ENCODE measurements at regions not wholly inside any gene's neighbourhood (a gene's known extent, or its start where the extent isn't known, plus 50 kb on each side); places are given as distances from the start of the nearest gene placed in this dataset.
"Not testable (repeated sequence)": the region's sequence is repeated elsewhere in the genome, so short reads cannot be mapped to it uniquely, and the experiment has no call there.

DNA sequence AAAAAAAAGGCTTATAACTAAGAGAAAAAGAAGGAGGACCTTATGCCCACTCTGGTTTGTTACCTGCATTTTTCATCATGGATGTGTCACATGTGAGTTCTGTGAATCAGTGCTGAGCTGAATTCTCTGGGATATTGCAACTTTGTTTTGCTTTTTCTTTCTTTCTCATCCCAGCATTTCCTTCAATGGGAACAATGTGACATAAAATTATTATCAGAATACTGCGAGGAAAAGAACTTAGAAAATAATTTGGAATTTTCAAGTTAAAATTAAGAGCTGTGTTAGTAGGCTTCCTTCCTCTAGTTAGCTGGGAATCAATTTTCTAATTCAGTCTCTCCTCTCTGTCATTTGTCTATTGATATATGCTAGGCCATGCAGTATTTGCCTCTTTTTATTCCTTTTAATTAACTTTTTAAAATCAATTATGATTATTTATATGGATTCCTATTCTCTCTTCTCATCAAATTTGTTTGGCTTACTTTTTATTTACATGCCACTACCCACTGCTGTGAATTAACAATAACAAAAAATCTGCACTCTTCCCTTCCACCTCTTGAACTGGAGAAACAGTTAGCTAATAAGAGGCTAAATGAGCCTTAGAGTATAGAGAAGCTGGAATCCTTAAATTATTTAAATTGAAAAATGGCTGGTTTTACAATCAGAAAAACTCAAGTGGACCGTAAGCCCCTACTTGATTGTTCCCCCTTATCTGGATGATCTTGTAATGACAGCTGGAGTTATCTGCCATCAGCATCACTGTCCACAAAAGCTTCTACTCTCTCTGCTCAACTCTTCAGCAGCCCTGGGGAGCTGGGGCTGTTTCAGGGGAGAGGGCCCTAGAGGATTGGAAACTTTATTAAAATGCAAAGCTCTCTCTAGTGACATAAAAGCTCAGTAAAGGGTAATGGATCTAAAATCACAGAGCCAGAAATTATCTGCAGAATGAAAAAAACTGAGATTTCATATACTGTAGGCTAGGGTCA lies 95.3 kb upstream of the SOX2 start:
- H3K4me3 Mint-ChIP-seq: no peak overlapping the region
- H3K9me3 Mint-ChIP-seq: no peaks in the 10 kb centered on the region
- no peaks in the 10 kb centered on the region for H3K4me1 Mint-ChIP-seq
- peaks cover 1% of the 10 kb centered on the region for H3K27me3 Mint-ChIP-seq
- peak overlapping the region in 1 of 3 donors; percentile 32 for H3K27ac Mint-ChIP-seq
- peaks cover 2% of the 10 kb centered on the region for H3K36me3 Mint-ChIP-seq

DNA sequence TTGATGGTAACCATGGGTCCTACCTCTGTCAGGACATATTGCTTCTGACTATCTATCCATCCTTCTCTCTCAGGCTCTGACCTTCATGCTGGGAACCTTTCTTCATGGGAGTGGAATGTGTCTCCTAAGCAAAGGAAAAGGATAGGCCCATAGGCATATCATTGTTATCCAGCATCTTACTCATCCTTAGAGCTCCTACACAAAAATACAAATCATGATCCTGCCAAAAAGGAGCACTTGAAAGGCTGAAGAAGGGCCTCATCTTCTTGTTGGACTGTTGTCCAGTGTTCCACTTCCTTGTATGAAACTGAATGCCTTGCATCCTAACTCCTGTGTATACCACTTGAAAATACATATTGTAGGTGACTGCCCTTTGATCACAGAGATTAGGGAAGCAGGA lies 96.1 kb upstream of the SOX2 start:
- H3K4me3 Mint-ChIP-seq: no peak overlapping the region

DNA sequence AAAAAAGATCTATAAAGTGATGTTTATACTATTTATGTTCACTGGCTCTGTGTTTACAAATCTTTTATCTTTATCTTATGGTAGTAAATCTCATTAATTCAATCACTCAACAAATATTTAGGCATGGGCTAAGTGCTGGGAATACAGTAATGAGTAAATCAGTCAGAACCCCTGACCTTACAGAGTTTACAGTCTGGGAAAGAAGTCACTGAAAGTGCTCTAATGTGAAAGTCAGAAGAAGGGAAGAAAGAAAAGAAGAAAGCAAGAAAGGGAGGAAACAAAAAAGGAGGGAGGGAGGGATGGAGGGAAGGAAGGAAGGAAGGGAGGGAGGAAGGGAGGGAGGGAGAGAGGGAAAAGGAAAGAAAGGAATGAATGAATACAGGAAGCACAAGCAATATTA lies 96.8 kb upstream of the SOX2 start:
- H3K27ac Mint-ChIP-seq: peak overlapping the region in 1 of 3 donors; percentile 63
- H3K36me3 Mint-ChIP-seq: no peaks in the 10 kb centered on the region
- no peaks in the 10 kb centered on the region for H3K9me3 Mint-ChIP-seq
- H3K27me3 Mint-ChIP-seq: no peaks in the 10 kb centered on the region
- H3K4me3 Mint-ChIP-seq: no peak overlapping the region
- H3K4me1 Mint-ChIP-seq: no peaks in the 10 kb centered on the region

More for the DNA sequence above, 96.1 kb upstream of the SOX2 start:
- no peaks in the 10 kb centered on the region for H3K9me3 Mint-ChIP-seq
- H3K4me1 Mint-ChIP-seq: no peaks in the 10 kb centered on the region
- no peaks in the 10 kb centered on the region for H3K36me3 Mint-ChIP-seq
- no peaks in the 10 kb centered on the region for H3K27me3 Mint-ChIP-seq
- no peak overlapping the region for H3K27ac Mint-ChIP-seq

DNA sequence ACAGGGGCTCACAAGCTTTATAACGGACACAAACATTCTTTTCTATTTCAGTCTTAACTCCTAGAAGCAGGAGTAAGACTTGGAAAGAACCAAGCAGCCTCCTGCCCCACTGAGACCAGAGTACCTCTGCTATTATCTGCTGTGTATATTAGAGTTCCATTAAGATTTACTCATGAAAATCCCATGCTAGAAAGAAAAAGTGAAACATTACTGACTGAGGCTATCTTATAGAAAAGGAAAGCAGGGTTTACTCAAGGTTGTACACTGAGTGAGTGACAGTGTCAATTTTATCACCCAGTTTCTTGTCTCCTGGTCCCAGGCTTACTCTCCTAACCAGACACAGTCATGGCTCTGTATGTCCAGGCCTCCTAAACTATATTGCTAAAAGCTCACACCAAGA lies 97.9 kb upstream of the SOX2 start:
- H3K27ac Mint-ChIP-seq: no peak overlapping the region
- H3K4me1 Mint-ChIP-seq: no peaks in the 10 kb centered on the region
- H3K9me3 Mint-ChIP-seq: no peaks in the 10 kb centered on the region
- no peak overlapping the region for H3K4me3 Mint-ChIP-seq
- no peaks in the 10 kb centered on the region for H3K36me3 Mint-ChIP-seq
- no peaks in the 10 kb centered on the region for H3K27me3 Mint-ChIP-seq

DNA sequence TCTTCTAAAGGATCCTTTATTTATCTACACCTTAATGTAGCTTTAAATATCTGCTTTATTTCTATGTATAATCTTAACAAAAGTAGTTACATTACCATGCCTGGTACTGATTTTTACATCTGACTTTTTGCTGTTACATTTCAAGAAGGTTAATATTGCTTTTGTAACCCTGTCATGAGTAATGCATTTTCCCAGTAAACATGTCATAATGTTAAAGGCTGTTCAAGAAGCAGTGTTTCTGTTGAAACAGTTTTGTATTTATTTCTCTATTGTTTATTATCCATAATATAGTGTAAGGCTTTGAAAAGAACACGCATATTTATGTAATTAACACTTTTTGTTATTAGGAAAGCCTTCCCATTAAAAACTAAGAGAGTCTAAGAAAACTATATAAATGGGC lies 98.5 kb upstream of the SOX2 start:
- Mint-ChIP-seq H3K4me1 (no peaks in the 10 kb centered on the region), H3K9me3 (no peaks in the 10 kb centered on the region), H3K27me3 (no peaks in the 10 kb centered on the region), H3K36me3 (no peaks in the 10 kb centered on the region), H3K27ac (no peak overlapping the region), H3K4me3 (no peak overlapping the region)

DNA sequence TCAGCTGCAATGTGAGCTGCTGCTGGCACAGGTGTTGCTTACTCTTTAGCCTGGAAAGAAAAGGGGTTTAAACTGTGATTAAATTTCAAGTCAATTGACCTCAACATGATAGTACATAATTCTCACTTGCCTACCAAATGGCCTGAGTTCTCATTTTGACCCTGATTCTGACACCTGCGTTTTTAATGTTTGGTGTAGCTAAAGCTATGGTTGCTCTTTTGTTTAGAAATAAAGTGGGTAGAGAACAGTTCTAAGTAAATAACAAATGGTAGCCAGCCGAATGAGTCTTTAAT lies 100.8 kb upstream of the SOX2 start:
- H3K9me3 Mint-ChIP-seq: no peaks in the 10 kb centered on the region
- H3K36me3 Mint-ChIP-seq: no peaks in the 10 kb centered on the region
- H3K4me3 Mint-ChIP-seq: no peak overlapping the region
- H3K27me3 Mint-ChIP-seq: no peaks in the 10 kb centered on the region
- no peak overlapping the region for H3K27ac Mint-ChIP-seq
- no peaks in the 10 kb centered on the region for H3K4me1 Mint-ChIP-seq

DNA sequence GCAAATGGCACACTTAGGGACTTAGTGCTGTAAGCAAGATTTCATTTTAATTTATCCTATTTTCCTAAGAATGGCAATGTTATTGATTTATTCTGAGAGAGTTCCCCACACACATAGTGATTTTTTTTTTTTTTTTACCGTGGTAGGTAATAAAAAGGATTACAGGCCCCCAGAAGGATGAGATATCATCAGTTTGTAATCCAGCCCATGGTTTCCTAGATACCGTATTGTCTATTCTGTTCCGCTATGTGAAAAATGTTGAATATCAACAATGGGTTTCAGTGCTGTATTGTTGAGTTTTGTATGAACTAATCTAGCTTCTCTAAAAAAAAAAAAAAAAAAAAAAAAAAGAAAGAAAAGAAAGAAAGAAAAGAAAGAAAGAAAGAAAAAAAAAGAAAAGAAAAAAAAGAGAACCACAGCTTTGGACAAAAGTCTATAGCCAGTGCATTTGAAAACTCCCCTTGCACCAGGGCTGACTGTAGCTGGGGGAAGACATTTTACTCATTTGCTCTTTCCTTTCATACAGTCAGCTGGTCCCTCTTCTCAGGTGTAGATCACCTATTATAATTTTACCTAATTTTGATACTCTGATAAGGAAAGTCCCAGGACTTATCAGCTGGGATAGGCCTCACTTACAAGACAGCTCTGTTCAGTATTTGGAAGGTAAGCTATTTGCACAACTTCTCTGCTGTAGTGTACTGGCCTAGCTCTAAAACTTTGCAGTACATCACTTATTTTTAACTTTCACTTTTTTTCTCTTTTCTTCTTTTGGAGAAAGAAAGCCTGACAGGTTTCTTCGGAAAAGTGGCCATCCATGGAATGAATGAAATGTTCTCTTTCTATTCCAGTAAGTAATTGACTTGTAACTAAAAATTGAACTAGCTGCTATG lies 101.4 kb upstream of the SOX2 start:
- no peaks in the 10 kb centered on the region for H3K36me3 Mint-ChIP-seq
- no peaks in the 10 kb centered on the region for H3K4me1 Mint-ChIP-seq
- no peaks in the 10 kb centered on the region for H3K9me3 Mint-ChIP-seq
- H3K4me3 Mint-ChIP-seq: no peak overlapping the region
- no peaks in the 10 kb centered on the region for H3K27me3 Mint-ChIP-seq
- no peak overlapping the region for H3K27ac Mint-ChIP-seq

DNA sequence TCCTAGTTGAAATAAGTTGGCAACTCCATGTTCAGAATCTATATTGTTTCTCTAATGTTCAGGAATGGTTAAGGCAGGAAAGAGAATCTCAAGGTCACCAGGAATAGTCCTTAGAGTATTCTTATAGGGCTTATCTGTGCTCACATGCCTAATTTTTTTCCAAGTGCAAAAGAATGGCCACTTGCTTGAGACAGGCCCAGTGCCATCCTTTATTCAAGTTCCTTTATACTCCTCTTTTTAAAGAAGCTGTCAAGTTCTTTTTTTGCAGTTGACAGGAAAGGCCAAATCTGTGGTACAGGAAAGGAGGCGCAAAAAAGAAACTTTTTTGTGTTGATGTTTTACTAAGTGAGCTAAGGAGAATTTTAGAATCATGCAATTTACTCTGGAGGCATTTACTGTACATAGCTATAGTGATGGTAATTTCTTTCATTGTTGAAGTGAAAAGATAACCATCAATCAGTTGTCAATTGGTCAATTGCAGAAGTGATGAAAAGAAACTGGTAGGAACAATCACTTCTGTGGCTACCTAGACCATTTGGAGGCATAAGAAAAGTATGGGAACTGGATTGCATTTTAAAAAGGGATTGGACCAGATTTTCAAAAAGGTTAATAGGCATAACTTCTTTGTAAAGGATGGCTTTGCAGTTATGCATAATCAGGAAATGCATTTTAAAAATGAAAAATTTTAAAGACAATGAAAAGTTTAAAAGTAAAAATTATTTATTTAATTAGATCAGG lies 102.5 kb upstream of the SOX2 start:
- Mint-ChIP-seq H3K4me3 (no peak overlapping the region), H3K4me1 (no peaks in the 10 kb centered on the region), H3K9me3 (no peaks in the 10 kb centered on the region), H3K27me3 (no peaks in the 10 kb centered on the region), H3K36me3 (no peaks in the 10 kb centered on the region), H3K27ac (no peak overlapping the region)

DNA sequence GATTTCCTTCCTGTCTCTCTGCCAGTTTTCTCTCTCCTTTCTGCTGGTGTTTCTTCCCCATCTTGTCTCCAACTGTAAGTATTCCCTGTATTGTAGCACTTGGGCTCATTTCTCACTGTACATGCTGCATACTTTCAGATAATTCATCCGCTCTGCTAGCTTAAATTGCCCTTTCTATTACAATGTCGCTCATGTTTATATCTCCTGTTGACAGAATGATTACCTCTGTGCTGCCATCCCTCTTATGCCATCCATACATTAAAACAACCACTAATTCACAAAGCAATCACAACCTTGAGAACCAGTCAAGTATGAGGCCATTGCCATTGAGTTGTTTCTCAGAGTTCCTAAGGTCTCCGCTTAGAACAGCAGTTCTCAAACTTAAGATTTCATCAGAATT lies 107.5 kb upstream of the SOX2 start:
- H3K4me3 Mint-ChIP-seq: no peak overlapping the region
- H3K27me3 Mint-ChIP-seq: no peaks in the 10 kb centered on the region
- H3K27ac Mint-ChIP-seq: no peak overlapping the region

DNA sequence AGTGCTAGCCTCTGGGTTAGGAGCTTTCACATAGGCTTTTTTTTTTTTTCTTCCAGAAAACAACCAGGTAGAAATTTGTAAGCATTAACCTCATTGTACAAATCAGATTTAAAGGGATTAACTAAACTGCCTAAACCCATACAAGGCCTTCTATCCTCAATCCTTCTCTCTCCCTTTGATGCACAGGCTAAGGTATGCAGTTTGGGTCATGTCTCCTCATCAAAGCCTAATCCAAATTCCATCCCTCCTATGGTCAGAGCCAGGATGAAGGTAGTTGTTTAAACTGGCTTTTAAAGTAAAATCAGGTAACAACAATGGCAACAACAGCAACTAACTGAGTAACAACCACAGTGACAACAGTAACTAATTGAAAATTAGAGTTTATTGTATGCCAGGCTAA lies 115.6 kb upstream of the SOX2 start:
- no peaks in the 10 kb centered on the region for H3K36me3 Mint-ChIP-seq
- no peak overlapping the region for H3K27ac Mint-ChIP-seq
- no peaks in the 10 kb centered on the region for H3K27me3 Mint-ChIP-seq
- no peaks in the 10 kb centered on the region for H3K4me1 Mint-ChIP-seq
- H3K4me3 Mint-ChIP-seq: no peak overlapping the region
- peaks cover 0 to 11% (median 9%) of the 10 kb centered on the region in 3 donors for H3K9me3 Mint-ChIP-seq

More for the DNA sequence above, 107.5 kb upstream of the SOX2 start:
- H3K9me3 Mint-ChIP-seq: peaks cover 0 to 3% (median 0%) of the 10 kb centered on the region in 3 donors
- H3K4me1 Mint-ChIP-seq: no peaks in the 10 kb centered on the region
- no peaks in the 10 kb centered on the region for H3K36me3 Mint-ChIP-seq

DNA sequence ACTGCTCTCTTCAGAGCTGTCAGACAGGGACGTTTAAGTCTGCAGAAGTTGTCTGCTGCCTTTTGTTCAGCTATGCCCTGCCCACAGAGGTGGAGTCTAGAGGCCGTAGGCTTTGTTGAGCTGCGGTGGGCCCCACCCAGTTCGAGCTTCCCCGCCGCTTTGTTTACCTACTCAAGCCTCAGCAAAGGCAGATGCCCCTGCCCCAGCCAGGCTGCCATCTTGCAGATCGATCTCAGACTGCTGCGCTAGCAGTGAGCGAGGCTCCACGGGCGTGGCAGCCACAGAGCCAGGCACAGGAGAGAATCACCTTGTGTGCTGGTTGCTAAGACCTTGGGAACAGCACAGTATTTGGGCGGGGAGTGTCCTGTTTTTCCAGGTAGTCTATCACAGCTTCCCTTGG lies 120.8 kb upstream of the SOX2 start:
- H3K4me3 Mint-ChIP-seq, H3K4me1 Mint-ChIP-seq, H3K27ac Mint-ChIP-seq, H3K27me3 Mint-ChIP-seq, H3K36me3 Mint-ChIP-seq: not testable (repeated sequence)
- peaks cover 5 to 23% (median 12%) of the 10 kb centered on the region in 3 donors for H3K9me3 Mint-ChIP-seq

DNA sequence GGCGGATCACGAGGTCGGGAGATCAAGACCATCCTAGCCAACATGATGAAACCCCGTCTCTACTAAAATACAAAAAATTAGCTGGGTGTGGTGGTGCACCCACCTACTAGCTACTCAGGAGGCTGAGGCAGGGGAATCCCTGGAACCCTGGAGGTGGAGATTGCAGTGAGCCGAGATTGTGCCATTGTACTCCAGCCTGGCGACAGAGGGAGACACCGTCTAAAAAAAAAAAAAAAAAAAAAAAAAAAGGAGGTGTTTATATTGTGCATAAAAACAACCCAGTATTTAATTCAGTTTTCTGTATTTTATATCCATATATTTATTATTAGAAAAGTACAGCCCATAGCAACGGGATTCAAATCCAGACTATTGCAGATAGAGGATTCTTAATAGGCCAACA lies 129.1 kb upstream of the SOX2 start:
- H3K4me3 Mint-ChIP-seq: no peak overlapping the region
- H3K27ac Mint-ChIP-seq: no peak overlapping the region
- H3K4me1 Mint-ChIP-seq: no peaks in the 10 kb centered on the region
- peaks cover 0 to 4% (median 2%) of the 10 kb centered on the region in 3 donors for H3K9me3 Mint-ChIP-seq
- H3K27me3 Mint-ChIP-seq: no peaks in the 10 kb centered on the region
- H3K36me3 Mint-ChIP-seq: no peaks in the 10 kb centered on the region

DNA sequence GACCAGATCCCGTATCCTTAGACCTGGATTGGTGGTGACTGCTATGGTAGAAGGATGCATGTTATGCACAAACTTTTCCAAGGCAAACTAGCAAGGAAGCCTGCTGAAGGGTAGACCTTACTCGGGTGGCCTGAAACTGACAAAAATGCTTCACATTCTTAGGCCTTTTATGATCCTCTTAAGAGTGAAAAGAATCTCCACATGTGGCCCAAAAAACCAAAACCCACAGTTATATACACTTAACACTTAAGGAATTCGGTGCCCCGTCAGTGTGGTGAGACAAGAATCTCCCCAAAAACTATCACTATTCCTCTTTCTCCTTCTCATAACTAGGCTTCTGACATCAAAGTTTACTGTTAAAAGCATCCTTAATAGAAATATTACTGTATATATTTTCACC lies 130.1 kb upstream of the SOX2 start:
- H3K27me3 Mint-ChIP-seq: no peaks in the 10 kb centered on the region
- H3K27ac Mint-ChIP-seq: no peak overlapping the region
- H3K4me3 Mint-ChIP-seq: no peak overlapping the region
- H3K9me3 Mint-ChIP-seq: peaks cover 0 to 4% (median 2%) of the 10 kb centered on the region in 3 donors
- no peaks in the 10 kb centered on the region for H3K36me3 Mint-ChIP-seq
- H3K4me1 Mint-ChIP-seq: no peaks in the 10 kb centered on the region

DNA sequence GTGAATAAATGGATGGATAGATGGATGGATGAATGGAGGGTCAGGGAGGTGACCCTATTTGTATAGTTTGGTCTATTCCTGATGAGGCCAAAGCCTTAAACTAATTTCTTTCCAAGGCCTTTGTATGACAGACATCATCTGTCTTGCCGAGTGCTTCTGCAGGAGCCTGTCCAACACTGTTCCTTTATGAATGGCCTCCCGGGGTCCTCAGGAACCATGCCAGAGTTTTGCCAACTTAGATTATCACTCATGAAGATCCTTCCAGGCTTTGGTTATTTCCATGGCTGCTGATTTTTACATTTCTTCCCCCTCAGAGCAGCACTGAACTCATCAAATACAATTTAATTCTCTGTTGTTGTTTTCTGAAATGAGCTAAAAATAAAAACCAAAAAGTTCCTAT lies 133.0 kb upstream of the SOX2 start:
- no peaks in the 10 kb centered on the region for H3K36me3 Mint-ChIP-seq
- H3K27ac Mint-ChIP-seq: no peak overlapping the region
- peaks cover 0 to 1% (median 0%) of the 10 kb centered on the region in 3 donors for H3K9me3 Mint-ChIP-seq
- H3K4me3 Mint-ChIP-seq: no peak overlapping the region
- H3K4me1 Mint-ChIP-seq: no peaks in the 10 kb centered on the region
- no peaks in the 10 kb centered on the region for H3K27me3 Mint-ChIP-seq

DNA sequence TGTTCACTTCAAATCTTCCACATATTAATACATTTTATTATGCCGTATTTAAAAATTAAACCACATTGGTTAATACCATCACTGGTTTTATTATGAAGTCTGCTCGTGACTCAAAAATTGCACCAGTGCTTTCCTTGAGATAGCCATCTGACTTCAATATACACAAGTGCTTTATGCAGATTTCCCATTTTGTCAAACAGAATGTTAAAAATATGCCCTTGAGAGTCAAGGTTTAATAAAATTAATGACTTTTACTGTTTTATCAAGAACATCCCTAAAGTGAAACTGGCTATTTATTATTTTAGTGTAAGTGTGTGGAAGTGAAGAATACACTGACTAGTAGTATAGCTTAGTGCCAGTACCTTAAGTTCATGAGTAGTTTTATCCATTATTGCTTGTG lies 139.3 kb upstream of the SOX2 start:
- Mint-ChIP-seq H3K36me3 (no peaks in the 10 kb centered on the region), H3K9me3 (peaks cover 0 to 1% (median 0%) of the 10 kb centered on the region in 3 donors), H3K27ac (no peak overlapping the region), H3K4me3 (no peak overlapping the region), H3K4me1 (no peaks in the 10 kb centered on the region), H3K27me3 (no peaks in the 10 kb centered on the region)
